ENCODE measurements at regions not wholly inside any gene's neighbourhood (a gene's known extent, or its start where the extent isn't known, plus 50 kb on each side); places are given as distances from the start of the nearest gene placed in this dataset.

DNA sequence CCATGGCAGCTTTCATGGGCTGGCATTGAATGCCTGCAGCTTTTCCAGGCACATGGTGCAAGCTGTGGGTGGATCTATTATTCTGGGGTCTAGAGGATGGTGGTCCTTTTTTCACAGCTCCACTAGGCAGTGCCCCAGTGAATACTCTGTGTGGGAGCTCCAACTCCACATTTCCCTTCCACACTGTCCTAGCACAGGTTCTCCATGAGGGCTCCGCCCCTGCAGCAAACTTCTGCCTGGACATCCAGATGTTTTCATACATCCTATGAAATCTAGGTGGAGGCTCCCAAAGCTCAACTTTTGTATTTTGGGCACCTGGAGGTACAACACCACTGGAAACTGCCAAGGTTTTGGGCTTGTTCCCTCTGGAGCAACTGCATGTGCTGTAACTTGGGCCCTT is 450.6 kb downstream of the LMO7 start:
- TF ChIP-seq SP1 (IDR thresholded peaks at IDR 0.05), result no peak
- no peak for TF ChIP-seq ZNF384 (IDR thresholded peaks at IDR 0.05)
- TF ChIP-seq, protein P1, sequence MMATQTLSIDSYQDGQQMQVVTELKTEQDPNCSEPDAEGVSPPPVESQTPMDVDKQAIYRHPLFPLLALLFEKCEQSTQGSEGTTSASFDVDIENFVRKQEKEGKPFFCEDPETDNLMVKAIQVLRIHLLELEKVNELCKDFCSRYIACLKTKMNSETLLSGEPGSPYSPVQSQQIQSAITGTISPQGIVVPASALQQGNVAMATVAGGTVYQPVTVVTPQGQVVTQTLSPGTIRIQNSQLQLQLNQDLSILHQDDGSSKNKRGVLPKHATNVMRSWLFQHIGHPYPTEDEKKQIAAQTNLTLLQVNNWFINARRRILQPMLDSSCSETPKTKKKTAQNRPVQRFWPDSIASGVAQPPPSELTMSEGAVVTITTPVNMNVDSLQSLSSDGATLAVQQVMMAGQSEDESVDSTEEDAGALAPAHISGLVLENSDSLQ (IDR thresholded peaks at IDR 0.05), result no peak
- TF ChIP-seq SUZ12 (IDR thresholded peaks at IDR 0.05), result no peak
- no peak for TF ChIP-seq FOXA1 (IDR thresholded peaks at IDR 0.05)
- TF ChIP-seq L3MBTL2 (conservative IDR thresholded peaks at IDR 0.05), result no peak
- TF ChIP-seq NFRKB (IDR thresholded peaks at IDR 0.05), result no peak
- TF ChIP-seq FOXM1 (IDR thresholded peaks at IDR 0.05; ENCODE audit: borderline replicate concordance), result no peak
- TF ChIP-seq TARDBP (IDR thresholded peaks at IDR 0.05), result no peak
- no peak for TF ChIP-seq HDGF (IDR thresholded peaks at IDR 0.05; ENCODE audit: borderline replicate concordance)
- no peak for TF ChIP-seq ARNT (IDR thresholded peaks at IDR 0.05)
- no peak for TF ChIP-seq ELF4 (IDR thresholded peaks at IDR 0.05)
- no peak for TF ChIP-seq LEF1 (IDR thresholded peaks at IDR 0.05; ENCODE audit: borderline replicate concordance)
- TF ChIP-seq FOXK2 (IDR thresholded peaks at IDR 0.05), result no peak

All from HEK293T (cell line).